ENCODE measurements at regions not wholly inside any gene's neighbourhood (a gene's known extent, or its start where the extent isn't known, plus 50 kb on each side); places are given as distances from the start of the nearest gene placed in this dataset.

DNA sequence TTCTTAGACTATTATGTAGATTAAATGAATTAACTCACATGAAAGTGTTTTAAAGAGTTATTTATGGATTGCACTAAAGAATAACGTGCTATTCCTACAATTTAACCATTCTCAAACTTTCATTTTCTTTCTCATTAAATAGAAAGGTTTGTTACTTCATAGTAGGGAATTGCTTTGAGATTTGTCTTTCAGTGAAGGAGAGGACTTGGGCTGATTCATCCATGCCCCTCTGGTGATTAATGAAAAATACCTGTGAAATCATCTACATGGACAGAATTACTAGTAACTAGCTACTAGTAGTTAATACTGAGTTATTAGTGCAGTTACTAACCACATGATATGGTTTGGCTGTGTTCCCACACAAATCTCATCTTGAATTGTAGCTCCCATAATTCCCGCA, 275.8 kb upstream of the CDH20 start:
- H3K4me1 Mint-ChIP-seq, result peaks cover 3 to 8% of the 10 kb centered on the region in 2 experiments; a peak in 2 of 4 replicates
- peaks cover 0 to 5% of the 10 kb centered on the region in 2 experiments; a peak in 1 of 5 replicates for H3K9me3 Mint-ChIP-seq
- H3K4me2 ChIP-seq (ENCODE audit: insufficient read depth, insufficient read length, low read length), result no peak overlapping the region
- no peak overlapping the region for H3T11ph ChIP-seq (ENCODE audit: low read length)
- H3K9me3 ChIP-seq (ENCODE audit: control insufficient read depth, low read depth, low read length), result no peaks in the 10 kb centered on the region
- H2BK120ac ChIP-seq (ENCODE audit: low read depth, low read length, poor library complexity, severe bottlenecking), result no peak overlapping the region
- no peak overlapping the region for H3K27ac ChIP-seq (ENCODE audit: insufficient read length, low read depth, low read length)
- TF ChIP-seq, protein P1, sequence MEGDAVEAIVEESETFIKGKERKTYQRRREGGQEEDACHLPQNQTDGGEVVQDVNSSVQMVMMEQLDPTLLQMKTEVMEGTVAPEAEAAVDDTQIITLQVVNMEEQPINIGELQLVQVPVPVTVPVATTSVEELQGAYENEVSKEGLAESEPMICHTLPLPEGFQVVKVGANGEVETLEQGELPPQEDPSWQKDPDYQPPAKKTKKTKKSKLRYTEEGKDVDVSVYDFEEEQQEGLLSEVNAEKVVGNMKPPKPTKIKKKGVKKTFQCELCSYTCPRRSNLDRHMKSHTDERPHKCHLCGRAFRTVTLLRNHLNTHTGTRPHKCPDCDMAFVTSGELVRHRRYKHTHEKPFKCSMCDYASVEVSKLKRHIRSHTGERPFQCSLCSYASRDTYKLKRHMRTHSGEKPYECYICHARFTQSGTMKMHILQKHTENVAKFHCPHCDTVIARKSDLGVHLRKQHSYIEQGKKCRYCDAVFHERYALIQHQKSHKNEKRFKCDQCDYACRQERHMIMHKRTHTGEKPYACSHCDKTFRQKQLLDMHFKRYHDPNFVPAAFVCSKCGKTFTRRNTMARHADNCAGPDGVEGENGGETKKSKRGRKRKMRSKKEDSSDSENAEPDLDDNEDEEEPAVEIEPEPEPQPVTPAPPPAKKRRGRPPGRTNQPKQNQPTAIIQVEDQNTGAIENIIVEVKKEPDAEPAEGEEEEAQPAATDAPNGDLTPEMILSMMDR (conservative IDR thresholded peaks at IDR 0.05), result no peak
- H2BK12ac ChIP-seq (ENCODE audit: insufficient read length, low read depth, low read length), result no peak overlapping the region
- no peak overlapping the region for H4K8ac ChIP-seq (replicated peaks; ENCODE audit: insufficient read length, low read depth, low read length)
- no peak overlapping the region for H3K27ac Mint-ChIP-seq
- no peaks in the 10 kb centered on the region for H4K20me1 ChIP-seq (ENCODE audit: control insufficient read depth, insufficient read depth, insufficient read length)
- no peak overlapping the region for H2BK5ac ChIP-seq (ENCODE audit: insufficient read length, low read length)
- H4K91ac ChIP-seq (ENCODE audit: insufficient read length, low read depth, low read length), result no peak overlapping the region
- H3K79me2 ChIP-seq (ENCODE audit: insufficient read depth, low read length), result no peaks in the 10 kb centered on the region
- no peak overlapping the region for H3K56ac ChIP-seq (ENCODE audit: insufficient read length, low read depth, low read length)
- H3K79me1 ChIP-seq (ENCODE audit: insufficient read depth, low read depth, low read length, poor library complexity, severe bottlenecking), result no peaks in the 10 kb centered on the region
- H3K23ac ChIP-seq (ENCODE audit: insufficient read length, low read depth, low read length), result no peak overlapping the region
- H3K9ac ChIP-seq (ENCODE audit: extremely low read depth, insufficient read length, low read length), result no peak overlapping the region
- H2AK5ac ChIP-seq (ENCODE audit: insufficient read length, low read length), result no peak overlapping the region
- no CpG with 5 or more reads among the region's 2 CpGs for WGBS (ENCODE audit: extremely low coverage, insufficient read length, low lambda C conversion rate)
- H3K14ac ChIP-seq (ENCODE audit: insufficient read depth, low read length), result no peak overlapping the region
- no peak overlapping the region for H2AFZ ChIP-seq (ENCODE audit: low read length)
- H3K4ac ChIP-seq (ENCODE audit: low read depth, low read length), result no peak overlapping the region
- no peak overlapping the region for H2BK20ac ChIP-seq (ENCODE audit: low read depth, low read length, poor library complexity, severe bottlenecking)
- no peaks in the 10 kb centered on the region for H3K27me3 Mint-ChIP-seq (ENCODE audit: low read depth)
- H3K4me1 ChIP-seq (ENCODE audit: insufficient read depth, low read length), result no peaks in the 10 kb centered on the region; the same call in 1 of the 2 replicates
- H2BK15ac ChIP-seq (ENCODE audit: low read depth, low read length), result no peak overlapping the region
- H3K18ac ChIP-seq (ENCODE audit: insufficient read length, low read depth, low read length), result no peak overlapping the region
- no peak overlapping the region for H3K4me3 Mint-ChIP-seq
- no peaks in the 10 kb centered on the region for H3K27me3 ChIP-seq (ENCODE audit: insufficient read depth, low read length)
- no peak overlapping the region for H4K5ac ChIP-seq (ENCODE audit: insufficient read length, low read depth, low read length)
- H3K36me3 Mint-ChIP-seq (ENCODE audit: insufficient read depth in 1 of 3, low read depth in 3 of 3), result peaks cover 0 to 3% (median 0%) of the 10 kb centered on the region in 3 experiments; a peak in 2 of 7 replicates
- no peaks in the 10 kb centered on the region for H3K23me2 ChIP-seq (ENCODE audit: insufficient read length, low read depth, low read length, poor library complexity, severe bottlenecking)
- no peak for DNase-seq
